Liver (tissue), 8 donors: ENCODE measurements at regions not wholly inside any gene's neighbourhood (a gene's known extent, or its start where the extent isn't known, plus 50 kb on each side); places are given as distances from the start of the nearest gene placed in this dataset.

Experiments
- DNase-seq: peaks from one replicate; pipeline ENCODE4 v3.0.0-alpha.2; 2017; ENCODE audit warnings: low spot score
- H3K27ac ChIP-seq, 2 donors: one replicate each; pipeline ENCODE4 v1.7.0; 2013; ENCODE audit warnings: inconsistent platforms in 2 of 2, low read length in 2 of 2, control low read depth in 1 of 2, low read depth in 1 of 2, mild to moderate bottlenecking in 1 of 2
- H3K27me3 ChIP-seq, 4 donors: one replicate each; pipeline versions ENCODE4 v1.6.1 to v1.7.0; 2013; ENCODE audit warnings: low read length in 3 of 4, inconsistent platforms in 1 of 4, mild to moderate bottlenecking in 1 of 4, moderate library complexity in 1 of 4; ENCODE audit not compliant: control insufficient read depth in 4 of 4, insufficient read depth in 4 of 4
- H3K36me3 ChIP-seq, 4 donors: one replicate each; pipeline versions ENCODE4 v1.6.1 to v1.7.0; 2013; ENCODE audit warnings: low read length in 3 of 4, mild to moderate bottlenecking in 3 of 4, low read depth in 1 of 4, moderate library complexity in 1 of 4; ENCODE audit not compliant: control insufficient read depth in 4 of 4, insufficient read depth in 3 of 4
- H3K4me1 ChIP-seq, 4 donors: one replicate each; pipeline versions ENCODE4 v1.6.1 to v1.7.0; 2013; ENCODE audit warnings: low read length in 3 of 4, mild to moderate bottlenecking in 3 of 4, moderate library complexity in 1 of 4; ENCODE audit not compliant: control insufficient read depth in 4 of 4, insufficient read depth in 4 of 4
- H3K4me3 ChIP-seq, 3 donors: one replicate each; pipeline versions ENCODE4 v1.6.1 to v1.7.0; 2013; ENCODE audit warnings: low read length in 3 of 3, control low read depth in 1 of 3, low read depth in 1 of 3, mild to moderate bottlenecking in 1 of 3
- H3K9ac ChIP-seq, 2 donors: one replicate each; pipeline ENCODE4 v1.7.0; 2013; ENCODE audit warnings: low read length in 2 of 2, mild to moderate bottlenecking in 2 of 2, moderate library complexity in 2 of 2, control low read depth in 1 of 2, low read depth in 1 of 2
- H3K9me3 ChIP-seq, 4 donors: one replicate each; pipeline versions ENCODE4 v1.6.1 to v1.7.0; 2013; ENCODE audit warnings: low read length in 3 of 4; ENCODE audit not compliant: control insufficient read depth in 4 of 4
- CTCF ChIP-seq: fragments of 150-350 bp; IDR thresholded peaks from 2 replicates; pipeline ENCODE4 v1.5.1; 2017; ENCODE audit warnings: improper control_type of control experiment, low read depth, low read length; ENCODE audit not compliant: missing input control
- EGR1 ChIP-seq, 2 donors: IDR thresholded peaks; 2 replicates each; pipeline ENCODE4 v1.6.1; 2016 to 2018; ENCODE audit warnings: antibody characterized with exemption in 2 of 2, low read depth in 2 of 2
- FOXA1 ChIP-seq: IDR thresholded peaks from 2 replicates; pipeline ENCODE4 v1.6.1; 2016; ENCODE audit warnings: antibody characterized with exemption
- FOXA2 ChIP-seq: IDR thresholded peaks from 2 replicates; pipeline ENCODE4 v1.6.1; 2016; ENCODE audit warnings: antibody characterized with exemption
- GABPA ChIP-seq, 2 donors: IDR thresholded peaks in 1 of 2; conservative IDR thresholded peaks in 1 of 2; 2 replicates each; pipeline ENCODE4 v1.6.1; 2016; ENCODE audit warnings: antibody characterized with exemption in 2 of 2, mild to moderate bottlenecking in 1 of 2, moderate library complexity in 1 of 2
- HNF4A ChIP-seq, 2 donors: conservative IDR thresholded peaks; 2 replicates each; pipeline ENCODE4 v1.6.1; 2016; ENCODE audit warnings: antibody characterized with exemption in 2 of 2, mild to moderate bottlenecking in 2 of 2
- HNF4G ChIP-seq: IDR thresholded peaks from 2 replicates; pipeline ENCODE4 v1.6.1; 2016; ENCODE audit warnings: antibody characterized with exemption
- JUND ChIP-seq, 2 donors: IDR thresholded peaks; 2 replicates each; pipeline ENCODE4 v1.6.1; 2016; ENCODE audit warnings: antibody characterized with exemption in 2 of 2
- MAX ChIP-seq: IDR thresholded peaks from 2 replicates; pipeline ENCODE4 v1.6.1; 2016; ENCODE audit warnings: antibody characterized with exemption
- NR2F2 ChIP-seq: IDR thresholded peaks from 2 replicates; pipeline ENCODE4 v1.6.1; 2016; ENCODE audit warnings: antibody characterized with exemption
- RAD21 ChIP-seq, 2 donors: IDR thresholded peaks; 2 replicates each; pipeline ENCODE4 v1.6.1; 2016; ENCODE audit warnings: antibody characterized with exemption in 2 of 2, mild to moderate bottlenecking in 2 of 2
- RXRA ChIP-seq, 2 donors: IDR thresholded peaks; 2 replicates each; pipeline ENCODE4 v1.6.1; 2017 to 2018; ENCODE audit warnings: antibody characterized with exemption in 2 of 2, mild to moderate bottlenecking in 1 of 2
- SP1 ChIP-seq: IDR thresholded peaks from 2 replicates; pipeline ENCODE4 v1.6.1; 2018; ENCODE audit warnings: antibody characterized with exemption, mild to moderate bottlenecking
- TAF1 ChIP-seq: conservative IDR thresholded peaks from 2 replicates; pipeline ENCODE4 v1.6.1; 2016; ENCODE audit warnings: antibody characterized with exemption, mild to moderate bottlenecking
- WGBS: extraction: QIAGEN DNeasy Blood & Tissue Kit; methylation state at CpG from one replicate; pipeline ENCODE4 v1.1.7; 2013; 5-methylcytosine and 5-hydroxymethylcytosine counted together
- TF ChIP-seq, protein P1 (sequence below): IDR thresholded peaks from 2 replicates; pipeline ENCODE4 v1.6.1; 2016; ENCODE audit warnings: antibody characterized with exemption, mild to moderate bottlenecking
- donor health status: healthy.
- donor health status: healthy.
- donor health status: healthy.
- donor health status: healthy.
- donor health status: healthy.

DNA sequence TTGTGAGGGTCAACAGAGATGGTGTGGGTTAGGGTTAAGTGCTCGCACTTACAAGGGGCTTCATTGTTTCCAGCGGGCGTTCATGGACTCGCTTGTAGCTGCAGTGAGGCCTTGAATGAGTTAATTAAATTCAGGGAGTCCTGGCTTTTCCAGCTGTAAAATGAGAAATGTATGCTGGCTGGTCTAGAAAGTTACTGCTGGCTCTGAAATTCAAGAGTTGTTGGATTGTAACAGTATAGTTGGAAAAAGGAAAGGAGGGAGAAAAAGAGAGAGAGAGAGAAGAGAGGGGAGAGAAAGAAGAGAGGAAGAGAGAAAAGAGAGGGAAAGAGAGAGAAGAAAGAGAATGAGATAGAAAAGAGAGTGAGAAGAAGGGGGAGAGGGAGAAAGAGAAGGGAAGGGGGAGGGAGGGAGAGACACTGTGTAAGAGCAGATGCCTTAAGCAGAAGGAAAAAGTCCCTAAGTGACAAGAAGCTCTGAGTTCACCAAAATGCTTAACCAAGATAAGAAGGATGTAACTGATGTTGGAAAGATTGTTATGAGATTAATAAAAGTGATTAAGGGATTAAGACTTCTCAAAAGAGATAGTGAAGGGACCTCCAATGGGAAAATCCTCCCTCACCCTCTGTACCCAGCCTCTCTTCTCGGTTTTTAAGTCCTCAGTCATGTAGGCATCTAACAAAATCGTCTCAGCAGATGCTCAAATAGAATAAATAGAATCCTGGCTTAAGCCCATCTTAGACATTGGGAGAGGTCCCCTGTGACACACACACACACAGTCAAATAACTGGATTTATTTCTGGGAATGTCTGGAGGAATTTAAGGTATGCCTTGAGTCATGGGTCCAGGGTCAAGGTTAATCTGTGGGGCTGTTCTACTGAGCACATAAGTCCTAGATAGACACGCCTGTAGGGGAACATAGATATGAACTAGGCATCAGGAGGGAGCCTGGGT is 477.9 kb downstream of the MIAT start:
- H3K9ac ChIP-seq: no peak overlapping the region
- TF ChIP-seq RAD21 (IDR thresholded peaks at IDR 0.05) (no peak), CTCF (no peak), SP1 (no peak), HNF4G (no peak), RXRA (IDR thresholded peaks at IDR 0.05) (no peak), NR2F2 (no peak), GABPA (IDR thresholded peaks at IDR 0.05 in 1 of 2, conservative IDR thresholded peaks at IDR 0.05 in 1 of 2) (no peak), EGR1 (IDR thresholded peaks at IDR 0.05; ENCODE audit: low read depth in 2 of 2) (no peak), JUND (IDR thresholded peaks at IDR 0.05) (no peak), FOXA2 (no peak)
- TF ChIP-seq, protein P1, sequence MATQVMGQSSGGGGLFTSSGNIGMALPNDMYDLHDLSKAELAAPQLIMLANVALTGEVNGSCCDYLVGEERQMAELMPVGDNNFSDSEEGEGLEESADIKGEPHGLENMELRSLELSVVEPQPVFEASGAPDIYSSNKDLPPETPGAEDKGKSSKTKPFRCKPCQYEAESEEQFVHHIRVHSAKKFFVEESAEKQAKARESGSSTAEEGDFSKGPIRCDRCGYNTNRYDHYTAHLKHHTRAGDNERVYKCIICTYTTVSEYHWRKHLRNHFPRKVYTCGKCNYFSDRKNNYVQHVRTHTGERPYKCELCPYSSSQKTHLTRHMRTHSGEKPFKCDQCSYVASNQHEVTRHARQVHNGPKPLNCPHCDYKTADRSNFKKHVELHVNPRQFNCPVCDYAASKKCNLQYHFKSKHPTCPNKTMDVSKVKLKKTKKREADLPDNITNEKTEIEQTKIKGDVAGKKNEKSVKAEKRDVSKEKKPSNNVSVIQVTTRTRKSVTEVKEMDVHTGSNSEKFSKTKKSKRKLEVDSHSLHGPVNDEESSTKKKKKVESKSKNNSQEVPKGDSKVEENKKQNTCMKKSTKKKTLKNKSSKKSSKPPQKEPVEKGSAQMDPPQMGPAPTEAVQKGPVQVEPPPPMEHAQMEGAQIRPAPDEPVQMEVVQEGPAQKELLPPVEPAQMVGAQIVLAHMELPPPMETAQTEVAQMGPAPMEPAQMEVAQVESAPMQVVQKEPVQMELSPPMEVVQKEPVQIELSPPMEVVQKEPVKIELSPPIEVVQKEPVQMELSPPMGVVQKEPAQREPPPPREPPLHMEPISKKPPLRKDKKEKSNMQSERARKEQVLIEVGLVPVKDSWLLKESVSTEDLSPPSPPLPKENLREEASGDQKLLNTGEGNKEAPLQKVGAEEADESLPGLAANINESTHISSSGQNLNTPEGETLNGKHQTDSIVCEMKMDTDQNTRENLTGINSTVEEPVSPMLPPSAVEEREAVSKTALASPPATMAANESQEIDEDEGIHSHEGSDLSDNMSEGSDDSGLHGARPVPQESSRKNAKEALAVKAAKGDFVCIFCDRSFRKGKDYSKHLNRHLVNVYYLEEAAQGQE: no peak
- no peaks in the 10 kb centered on the region for H3K36me3 ChIP-seq
- WGBS: 72% methylated on average over 7 of the region's 7 CpGs
- H3K27ac ChIP-seq: no peak overlapping the region
- H3K4me3 ChIP-seq: no peak overlapping the region
- H3K27me3 ChIP-seq: no peaks in the 10 kb centered on the region
- DNase-seq: no peak
- no peaks in the 10 kb centered on the region for H3K4me1 ChIP-seq
- peaks cover 5 to 8% (median 6%) of the 10 kb centered on the region in 4 donors for H3K9me3 ChIP-seq

- Histone ChIP-seq H3K27ac (no peak overlapping the region), H3K9ac (no peak overlapping the region), H3K4me1 (no peaks in the 10 kb centered on the region), H3K9me3 (peaks cover 5 to 8% (median 6%) of the 10 kb centered on the region in 4 donors), H3K27me3 (no peaks in the 10 kb centered on the region), H3K36me3 (no peaks in the 10 kb centered on the region), H3K4me3 (no peak overlapping the region)
- DNase-seq: no peak
- WGBS: 94% methylated on average over 2 of the region's 2 CpGs
- no peak for TF ChIP-seq JUND (IDR thresholded peaks at IDR 0.05)
- no peak for TF ChIP-seq TAF1
- TF ChIP-seq, protein P1: no peak
- no peak for TF ChIP-seq HNF4A (conservative IDR thresholded peaks at IDR 0.05)
- TF ChIP-seq SP1: no peak
- no peak for TF ChIP-seq RXRA (IDR thresholded peaks at IDR 0.05)
- no peak for TF ChIP-seq HNF4G
- TF ChIP-seq FOXA1: no peak
- no peak for TF ChIP-seq MAX
Measured at GRCh38 chr22:27136596-27136995, 479.2 kb downstream of the MIAT start.
